ENCODE measurements at regions not wholly inside any gene's neighbourhood (a gene's known extent, or its start where the extent isn't known, plus 50 kb on each side); places are given as distances from the start of the nearest gene placed in this dataset.

GRCh38 chr11:120007144-120007543, 130.8 kb downstream of the TRIM29 start:
- Histone ChIP-seq H3K36me3 (replicated peaks; ENCODE audit: insufficient read depth, low read depth) (no peaks in the 10 kb centered on the region), H3K79me2 (no peaks in the 10 kb centered on the region), H3K27me3 (peaks cover 18% of the 10 kb centered on the region), H3K9me2 (replicated peaks; ENCODE audit: insufficient read depth) (no peaks in the 10 kb centered on the region), H3K4me3 (no peak overlapping the region), H3K4me1 (ENCODE audit: insufficient read depth) (no peaks in the 10 kb centered on the region), H4K20me1 (ENCODE audit: insufficient read depth, poor library complexity, severe bottlenecking) (no peaks in the 10 kb centered on the region), H2AFZ (no peak overlapping the region), H3K9me3 (ENCODE audit: low read depth) (no peaks in the 10 kb centered on the region), H3K4me2 (no peak overlapping the region), H3K27ac (no peak overlapping the region)
- no peak for TF ChIP-seq EZH2phosphoT487 (IDR thresholded peaks at IDR 0.05; ENCODE audit: low read depth, severe bottlenecking, unreplicated experiment)
- no peak for TF ChIP-seq CTCF (IDR thresholded peaks at IDR 0.05; ENCODE audit: poor library complexity)
- no peak for TF ChIP-seq EZH2 (IDR thresholded peaks at IDR 0.05; ENCODE audit: borderline replicate concordance)
- DNase-seq (ENCODE audit: low spot score), result no peak
- WGBS (ENCODE audit: low lambda C conversion rate, missing lambda C conversion rate), result 94% methylated on average over 4 of the region's 4 CpGs

- H4K20me1 ChIP-seq (ENCODE audit: insufficient read depth, poor library complexity, severe bottlenecking), result no peaks in the 10 kb centered on the region
- no peak overlapping the region for H3K27ac ChIP-seq
- no peaks in the 10 kb centered on the region for H3K79me2 ChIP-seq
- peaks cover 11% of the 10 kb centered on the region for H3K27me3 ChIP-seq
- H3K9me2 ChIP-seq (replicated peaks; ENCODE audit: insufficient read depth), result no peaks in the 10 kb centered on the region
- no peaks in the 10 kb centered on the region for H3K4me1 ChIP-seq (ENCODE audit: insufficient read depth)
- no peak overlapping the region for H3K4me2 ChIP-seq
- 77% methylated on average over 4 of the region's 4 CpGs for WGBS (ENCODE audit: low lambda C conversion rate, missing lambda C conversion rate)
- no peak overlapping the region for H2AFZ ChIP-seq
- H3K9me3 ChIP-seq (ENCODE audit: low read depth), result no peaks in the 10 kb centered on the region
- no peak overlapping the region for H3K4me3 ChIP-seq
- no peak for TF ChIP-seq EZH2phosphoT487 (IDR thresholded peaks at IDR 0.05; ENCODE audit: low read depth, severe bottlenecking, unreplicated experiment)
- no peak for TF ChIP-seq CTCF (IDR thresholded peaks at IDR 0.05; ENCODE audit: poor library complexity)
- no peak for TF ChIP-seq EZH2 (IDR thresholded peaks at IDR 0.05; ENCODE audit: borderline replicate concordance)
- no peak for DNase-seq (ENCODE audit: low spot score)
- no peaks in the 10 kb centered on the region for H3K36me3 ChIP-seq (replicated peaks; ENCODE audit: insufficient read depth, low read depth)
Measured at GRCh38 chr11:120004723-120005122, 133.2 kb downstream of the TRIM29 start.

GRCh38 chr11:120001178-120002090, 136.5 kb downstream of the TRIM29 start:
- H3K9me2 ChIP-seq (replicated peaks; ENCODE audit: insufficient read depth), result no peaks in the 10 kb centered on the region
- H2AFZ ChIP-seq, result no peak overlapping the region
- DNase-seq (ENCODE audit: low spot score), result no peak
- peaks cover 11% of the 10 kb centered on the region for H3K27me3 ChIP-seq
- no peak overlapping the region for H3K27ac ChIP-seq
- H3K4me1 ChIP-seq (ENCODE audit: insufficient read depth), result no peaks in the 10 kb centered on the region
- H3K79me2 ChIP-seq, result no peaks in the 10 kb centered on the region
- no peak overlapping the region for H3K4me2 ChIP-seq
- TF ChIP-seq EZH2phosphoT487 (IDR thresholded peaks at IDR 0.05; ENCODE audit: low read depth, severe bottlenecking, unreplicated experiment) (no peak), CTCF (IDR thresholded peaks at IDR 0.05; ENCODE audit: poor library complexity) (no peak), EZH2 (IDR thresholded peaks at IDR 0.05; ENCODE audit: borderline replicate concordance) (no peak)
- H4K20me1 ChIP-seq (ENCODE audit: insufficient read depth, poor library complexity, severe bottlenecking), result no peaks in the 10 kb centered on the region
- H3K36me3 ChIP-seq (replicated peaks; ENCODE audit: insufficient read depth, low read depth), result no peaks in the 10 kb centered on the region
- WGBS (ENCODE audit: low lambda C conversion rate, missing lambda C conversion rate), result 61% methylated on average over 14 of the region's 14 CpGs
- no peak overlapping the region for H3K4me3 ChIP-seq
- no peaks in the 10 kb centered on the region for H3K9me3 ChIP-seq (ENCODE audit: low read depth)

Data from hepatocyte (in vitro differentiated cells).